ENCODE measurements at regions not wholly inside any gene's neighbourhood (a gene's known extent, or its start where the extent isn't known, plus 50 kb on each side); places are given as distances from the start of the nearest gene placed in this dataset.

DNA sequence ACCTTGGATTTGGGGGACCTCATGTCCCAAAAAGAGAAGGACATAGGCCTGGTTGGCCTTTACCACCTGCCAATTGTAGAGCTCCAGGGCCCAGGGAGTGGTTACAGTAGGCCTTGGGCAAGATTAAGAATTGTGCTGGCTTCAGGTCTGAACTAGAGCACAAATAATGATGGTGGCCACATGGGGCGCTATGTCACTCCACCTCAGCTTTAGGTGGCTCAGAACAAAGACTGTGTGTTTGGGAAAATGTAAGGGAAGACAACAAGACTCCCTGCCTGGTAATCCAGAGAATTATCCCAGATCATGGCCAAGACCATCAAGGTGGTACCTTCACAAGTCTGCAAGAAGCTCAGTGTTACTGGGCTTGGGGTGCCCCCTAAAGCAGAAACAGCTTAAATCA is 224.9 kb upstream of the OPRM1 start:
- TF ChIP-seq CTCF (IDR thresholded peaks at IDR 0.05; ENCODE audit: poor library complexity, severe bottlenecking) (no peak), EZH2 (IDR thresholded peaks at IDR 0.05; ENCODE audit: borderline replicate concordance, insufficient read depth, low read length, poor library complexity, severe bottlenecking) (no peak), REST (IDR thresholded peaks at IDR 0.05; ENCODE audit: borderline replicate concordance) (no peak), EP300 (conservative IDR thresholded peaks at IDR 0.05; ENCODE audit: poor library complexity, severe bottlenecking) (no peak), POLR2AphosphoS5 (IDR thresholded peaks at IDR 0.05) (no peak), MXI1 (conservative IDR thresholded peaks at IDR 0.05; ENCODE audit: poor library complexity, severe bottlenecking) (no peak), RAD21 (conservative IDR thresholded peaks at IDR 0.05) (no peak), TAF1 (IDR thresholded peaks at IDR 0.05; ENCODE audit: low read depth) (no peak)

Measured in neural cell (in vitro differentiated cells).